T47D (cell line): ENCODE measurements at regions not wholly inside any gene's neighbourhood (a gene's known extent, or its start where the extent isn't known, plus 50 kb on each side); places are given as distances from the start of the nearest gene placed in this dataset.
"Not testable (repeated sequence)": the region's sequence is repeated elsewhere in the genome, so short reads cannot be mapped to it uniquely, and the experiment has no call there.

ENCODE experiments used
- DNase-seq, 2 experiments: peaks; one replicate each; pipeline versions ENCODE4 v3.0.0 to v3.0.0-alpha.2; 2011 to 2012; ENCODE audit warnings: low read depth in 1 of 2, low spot score in 1 of 2
- JUND ChIP-seq: IDR thresholded peaks from 2 replicates; pipeline ENCODE4 v1.6.1; 2012; ENCODE audit warnings: low read depth
- in situ Hi-C: cut with HindIII; loops from 2 replicates; pipeline ENCODE4 v1.10.0; 2016; ENCODE audit warnings: low sequenced_read_pairs, low pct_unique_long_range_greater_than_20kb

- TF ChIP-seq JUND: no peak
- in situ Hi-C loops: no loop called here
- no peak for DNase-seq
These were observed 421.0 kb upstream of the KLF12 start for GRCh38 chr13:74555276-74555625.

DNA sequence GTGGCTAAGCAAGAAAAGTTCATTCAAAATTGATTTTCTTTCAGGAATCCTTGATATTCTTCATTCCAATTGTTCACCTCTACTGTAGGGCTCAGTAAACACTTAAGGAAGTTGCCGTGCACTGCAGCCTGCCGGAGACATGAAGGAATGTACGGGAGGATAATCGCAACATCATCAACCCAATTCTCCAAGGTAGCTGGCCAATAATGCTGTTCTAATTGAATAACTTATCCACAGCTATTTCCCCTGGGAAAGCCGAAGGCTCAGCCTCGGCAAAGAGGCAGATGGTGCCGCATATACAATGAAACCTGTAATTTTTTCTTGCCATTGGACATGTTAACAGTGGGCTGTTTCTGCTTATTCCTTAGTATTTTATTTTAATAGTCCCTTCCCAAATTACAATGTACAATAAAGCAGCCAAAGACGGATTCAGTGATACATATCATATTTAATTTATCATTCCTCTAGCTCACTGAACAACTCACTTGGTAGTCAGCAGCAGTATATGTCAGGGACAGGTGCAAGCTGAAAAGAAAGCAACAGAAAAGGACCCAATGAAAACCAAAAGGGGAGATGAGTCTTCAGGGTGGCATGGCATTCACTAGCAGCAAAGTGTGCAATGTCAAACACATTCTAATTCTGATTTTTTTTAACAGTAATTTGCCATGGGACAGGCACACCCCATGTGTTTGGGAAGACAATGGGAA, 420.5 kb upstream of the KLF12 start:
- DNase-seq: peak in 1 of 2 experiments; percentile 19
- no peak for TF ChIP-seq JUND
- in situ Hi-C loops: no loop called here

DNA sequence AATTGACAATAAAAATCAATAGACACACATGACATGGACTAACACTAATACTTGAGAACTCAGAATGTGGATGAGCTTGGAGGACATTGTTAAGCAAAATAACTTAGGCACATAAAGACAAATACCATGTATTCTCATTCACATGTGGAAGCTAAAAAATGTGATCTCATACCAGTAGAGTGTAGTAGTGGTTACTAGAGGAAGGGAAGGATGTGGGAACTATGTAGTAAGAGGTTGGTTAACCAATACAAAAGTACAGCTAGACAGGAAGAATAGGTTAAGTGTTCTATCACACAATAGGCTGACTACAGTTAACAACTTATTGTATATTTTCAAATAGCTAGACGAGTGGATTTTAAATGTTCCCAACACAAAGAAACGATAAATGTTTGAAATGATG, 415.8 kb upstream of the KLF12 start:
- in situ Hi-C loops: no loop called here
- no peak for TF ChIP-seq JUND
- DNase-seq: no peak

GRCh38 chr13:74536649-74537048, 402.4 kb upstream of the KLF12 start:
- DNase-seq, in situ Hi-C loops: not testable (repeated sequence)

- no peak for TF ChIP-seq JUND
- in situ Hi-C loops: no loop called here
- DNase-seq: no peak
These were observed 399.0 kb upstream of the KLF12 start for GRCh38 chr13:74533226-74533625.

DNA sequence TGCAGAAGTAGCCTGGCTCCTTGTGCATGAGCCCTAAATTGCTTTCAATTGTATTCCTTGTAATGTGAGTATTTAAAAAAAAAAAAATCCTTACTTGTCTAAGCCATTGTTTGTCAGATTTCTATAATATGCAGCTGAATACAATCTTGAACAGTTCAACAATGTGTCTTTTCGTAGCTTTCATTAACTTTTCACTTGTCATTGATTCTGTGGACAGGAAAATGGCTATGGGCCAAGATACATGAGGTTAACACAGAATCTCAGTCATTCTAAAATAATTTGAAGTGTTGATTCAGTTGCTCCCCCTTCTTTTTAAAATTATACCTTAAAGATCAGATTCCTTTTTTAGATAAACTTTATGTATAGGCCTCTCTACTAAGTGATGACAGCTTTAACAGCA, 395.8 kb upstream of the KLF12 start:
- in situ Hi-C loops: no loop called here
- DNase-seq: no peak
- no peak for TF ChIP-seq JUND

GRCh38 chr13:74528734-74529513, 394.7 kb upstream of the KLF12 start:
- in situ Hi-C loops: no loop called here
- TF ChIP-seq JUND: no peak
- DNase-seq: no peak

DNA sequence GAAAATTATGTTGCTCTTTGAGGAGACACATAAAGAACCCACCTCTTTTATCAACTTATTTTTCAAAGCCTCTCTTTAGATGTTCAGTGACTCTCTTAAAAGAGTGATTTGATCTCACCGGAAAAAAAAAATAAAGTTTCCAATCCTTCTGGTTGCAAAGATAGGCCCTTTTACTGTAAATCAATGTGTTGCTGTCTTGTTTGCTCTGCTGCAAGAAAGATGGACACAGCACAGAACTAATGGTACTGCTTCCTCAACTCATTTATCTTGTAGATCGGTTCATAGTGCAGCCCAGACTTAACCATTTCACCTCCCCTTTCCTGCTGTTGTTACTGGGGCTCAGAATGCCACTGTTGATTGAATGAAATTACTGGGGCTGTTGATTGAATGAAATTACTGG, 388.9 kb upstream of the KLF12 start:
- DNase-seq: no peak
- in situ Hi-C loops: no loop called here
- TF ChIP-seq JUND: no peak

DNA sequence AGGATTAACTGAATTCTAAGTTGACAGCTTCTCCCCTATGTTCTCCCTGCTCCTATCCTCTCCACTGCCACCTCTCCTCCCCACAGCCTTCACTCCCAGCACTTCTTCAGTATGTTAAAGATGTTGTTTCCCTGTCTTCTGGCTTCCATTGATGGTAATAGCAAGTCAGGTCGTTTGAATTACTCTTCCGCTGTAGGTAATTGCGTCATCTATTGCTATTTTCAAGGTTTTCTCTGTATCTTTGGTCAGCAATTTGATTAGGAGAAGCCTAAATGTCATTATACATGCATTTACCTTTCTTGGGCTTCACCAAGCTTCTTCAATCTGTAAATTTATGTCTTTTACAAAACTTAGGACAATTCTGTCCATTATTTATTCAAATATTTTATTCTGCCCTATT, 377.3 kb upstream of the KLF12 start:
- in situ Hi-C loops: no loop called here
- no peak for TF ChIP-seq JUND
- DNase-seq: no peak

DNA sequence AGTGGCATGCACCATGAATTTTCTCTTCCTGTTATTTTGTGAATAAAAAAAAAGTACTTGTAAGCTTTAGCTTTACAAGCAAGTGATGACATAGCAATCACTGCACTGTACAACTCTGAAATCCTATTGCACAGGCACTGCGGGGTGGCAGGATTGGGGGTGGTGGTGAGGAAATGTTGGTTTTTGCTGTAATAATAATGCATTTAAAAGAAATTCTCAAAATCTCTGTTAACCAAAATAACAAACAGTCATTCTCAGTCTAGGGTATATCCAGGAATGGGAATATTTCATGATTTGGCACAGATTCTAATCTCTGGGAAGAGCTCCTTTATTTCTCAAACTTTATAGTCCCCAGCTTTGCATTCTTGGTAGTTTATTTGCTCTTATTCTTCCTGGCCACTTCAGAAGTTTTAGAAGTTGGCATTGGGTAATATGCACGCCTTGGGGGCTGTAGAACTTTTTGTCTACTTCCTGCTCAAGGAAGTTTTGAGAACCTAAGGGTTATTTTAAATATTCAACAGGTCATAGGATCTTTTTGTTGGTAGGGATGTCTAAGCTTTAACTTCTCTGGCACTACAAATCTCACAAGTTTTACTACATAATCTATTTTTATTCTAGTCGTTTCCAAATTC, 353.0 kb upstream of the KLF12 start:
- no peak for DNase-seq
- TF ChIP-seq JUND: no peak
- in situ Hi-C loops: no loop called here

DNA sequence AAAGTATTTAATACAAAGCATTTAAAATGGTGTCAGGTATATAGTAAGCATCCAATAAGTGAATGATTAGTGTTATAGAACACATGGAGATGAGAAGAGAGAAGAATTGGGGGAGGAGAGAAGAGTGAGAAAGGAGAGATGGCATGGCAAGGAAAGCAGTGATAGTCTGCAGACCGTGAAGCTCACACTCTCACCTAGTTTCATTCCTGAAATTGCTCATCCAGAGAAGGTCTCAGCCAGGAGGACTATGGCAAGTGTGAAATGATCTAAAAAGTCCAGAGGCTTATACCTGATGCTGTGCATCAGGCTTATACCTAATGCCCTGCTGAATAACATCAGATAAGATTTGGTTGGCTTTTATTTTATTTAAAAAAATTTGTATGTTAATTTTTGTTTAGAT, 351.6 kb upstream of the KLF12 start:
- no peak for TF ChIP-seq JUND
- DNase-seq: no peak
- in situ Hi-C loops: no loop called here

DNA sequence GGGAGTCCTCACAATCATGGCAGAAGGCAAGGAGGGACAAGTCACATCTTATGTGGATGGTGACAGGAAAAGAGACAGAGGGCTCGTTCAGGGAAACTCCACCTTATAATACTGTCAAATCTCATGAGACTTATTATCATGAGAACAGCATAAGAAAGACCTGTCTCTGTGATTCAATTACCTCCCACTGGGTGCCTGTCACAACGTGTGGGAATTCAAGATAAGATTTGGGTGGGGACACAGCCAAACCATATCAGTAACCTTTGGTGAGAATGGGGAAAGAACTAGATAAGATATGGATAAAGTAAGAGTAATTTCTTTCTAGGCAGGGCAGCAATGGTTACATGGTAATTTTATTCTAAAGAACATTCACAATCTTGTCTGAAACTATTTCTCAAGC, 344.9 kb upstream of the KLF12 start:
- no peak for DNase-seq
- TF ChIP-seq JUND: no peak
- in situ Hi-C loops: no loop called here

DNA sequence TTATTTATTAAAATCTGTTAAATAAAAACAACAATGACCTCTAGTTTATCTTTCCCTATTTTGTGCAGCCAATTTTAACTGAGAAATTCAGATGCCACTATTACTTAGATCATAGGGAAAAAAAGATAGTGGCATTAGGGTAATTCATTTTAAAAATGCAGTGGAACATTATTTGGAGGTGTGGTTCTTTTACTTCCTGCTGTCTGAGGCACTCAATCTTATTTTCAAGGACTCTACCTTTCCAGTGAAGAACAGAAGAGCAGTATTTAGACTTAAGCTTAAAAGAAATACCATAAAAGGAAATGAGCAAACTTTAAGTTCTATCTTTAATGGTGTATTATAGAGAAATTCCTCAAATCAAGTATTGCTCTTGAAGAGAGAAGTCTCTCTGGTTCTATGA, 342.6 kb upstream of the KLF12 start:
- in situ Hi-C loops: no loop called here
- no peak for TF ChIP-seq JUND
- DNase-seq: no peak
